ENCODE measurements at regions not wholly inside any gene's neighbourhood (a gene's known extent, or its start where the extent isn't known, plus 50 kb on each side); places are given as distances from the start of the nearest gene placed in this dataset.
"Not testable (repeated sequence)": the region's sequence is repeated elsewhere in the genome, so short reads cannot be mapped to it uniquely, and the experiment has no call there.

DNA sequence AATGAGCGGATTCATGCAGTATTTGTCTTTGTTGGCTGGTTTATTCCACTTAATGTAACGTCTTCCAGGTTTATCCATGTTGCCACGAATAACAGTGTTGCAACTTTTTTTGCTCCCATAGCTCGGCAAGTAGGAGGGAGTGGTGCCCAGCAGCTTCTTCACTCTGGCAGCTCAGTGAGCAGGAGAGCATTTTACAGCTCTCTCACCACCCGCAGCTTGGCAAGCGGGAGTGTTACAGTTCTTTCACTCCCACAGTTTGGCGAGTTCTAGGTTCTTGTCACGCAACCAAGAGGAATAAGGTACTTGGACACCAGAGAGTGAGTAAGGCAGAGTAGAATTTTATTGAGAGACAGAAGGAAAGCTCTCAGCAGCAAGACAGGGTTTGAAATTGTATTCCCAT lies 935.2 kb downstream of the TBL1XR1 start:
- Histone ChIP-seq H3K27me3 (no peaks in the 10 kb centered on the region), H3K4me3 (no peak overlapping the region), H3K36me3 (no peaks in the 10 kb centered on the region), H3K4me1 (no peaks in the 10 kb centered on the region), H3K9me3 (no peaks in the 10 kb centered on the region), H3K27ac (no peak overlapping the region)
- in situ Hi-C loops (cut with MboI; ENCODE audit: low sequenced_read_pairs in 4 of 4) = no loop called here
- no peak for ATAC-seq
- intact Hi-C loops (cut with DNase I; ENCODE audit: low total_unique reads) = no loop called here
- no peak for TF ChIP-seq POLR2A (IDR thresholded peaks at IDR 0.05)
- TF ChIP-seq, protein P1, sequence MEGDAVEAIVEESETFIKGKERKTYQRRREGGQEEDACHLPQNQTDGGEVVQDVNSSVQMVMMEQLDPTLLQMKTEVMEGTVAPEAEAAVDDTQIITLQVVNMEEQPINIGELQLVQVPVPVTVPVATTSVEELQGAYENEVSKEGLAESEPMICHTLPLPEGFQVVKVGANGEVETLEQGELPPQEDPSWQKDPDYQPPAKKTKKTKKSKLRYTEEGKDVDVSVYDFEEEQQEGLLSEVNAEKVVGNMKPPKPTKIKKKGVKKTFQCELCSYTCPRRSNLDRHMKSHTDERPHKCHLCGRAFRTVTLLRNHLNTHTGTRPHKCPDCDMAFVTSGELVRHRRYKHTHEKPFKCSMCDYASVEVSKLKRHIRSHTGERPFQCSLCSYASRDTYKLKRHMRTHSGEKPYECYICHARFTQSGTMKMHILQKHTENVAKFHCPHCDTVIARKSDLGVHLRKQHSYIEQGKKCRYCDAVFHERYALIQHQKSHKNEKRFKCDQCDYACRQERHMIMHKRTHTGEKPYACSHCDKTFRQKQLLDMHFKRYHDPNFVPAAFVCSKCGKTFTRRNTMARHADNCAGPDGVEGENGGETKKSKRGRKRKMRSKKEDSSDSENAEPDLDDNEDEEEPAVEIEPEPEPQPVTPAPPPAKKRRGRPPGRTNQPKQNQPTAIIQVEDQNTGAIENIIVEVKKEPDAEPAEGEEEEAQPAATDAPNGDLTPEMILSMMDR (IDR thresholded peaks at IDR 0.05 in 4 of 5, conservative IDR thresholded peaks at IDR 0.05 in 1 of 5) = no peak
- DNase-seq = no peak

DNA sequence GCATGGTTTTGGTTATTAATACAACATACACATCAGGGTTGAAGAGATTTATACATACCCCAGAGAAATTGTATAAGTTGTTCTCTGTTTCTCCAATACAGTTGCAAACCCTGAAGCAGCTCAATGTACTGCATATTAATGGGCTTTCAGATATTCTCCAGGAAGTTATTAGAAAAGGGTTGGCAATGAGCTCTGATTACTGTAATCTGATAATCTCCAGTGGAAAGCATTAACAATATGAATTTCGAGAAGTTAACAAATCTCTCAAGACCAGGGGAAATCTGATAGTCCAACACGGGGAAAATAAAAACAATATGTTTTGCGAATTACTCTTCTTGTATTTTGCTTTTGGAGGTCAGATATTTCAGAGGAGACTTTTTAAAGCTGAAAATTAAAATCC lies 950.1 kb downstream of the TBL1XR1 start:
- no peaks in the 10 kb centered on the region for H3K4me1 ChIP-seq
- in situ Hi-C loops (cut with MboI; ENCODE audit: low sequenced_read_pairs in 4 of 4) (no loop called here), intact Hi-C loops (cut with DNase I; ENCODE audit: low total_unique reads) (no loop called here)
- TF ChIP-seq, protein P1 (IDR thresholded peaks at IDR 0.05 in 4 of 5, conservative IDR thresholded peaks at IDR 0.05 in 1 of 5) = no peak
- no peak for TF ChIP-seq POLR2A (IDR thresholded peaks at IDR 0.05)
- no peak for ATAC-seq
- H3K27me3 ChIP-seq = no peaks in the 10 kb centered on the region
- no peak overlapping the region for H3K27ac ChIP-seq
- no peak for DNase-seq
- no peaks in the 10 kb centered on the region for H3K9me3 ChIP-seq
- H3K36me3 ChIP-seq = no peaks in the 10 kb centered on the region
- no peak overlapping the region for H3K4me3 ChIP-seq

DNA sequence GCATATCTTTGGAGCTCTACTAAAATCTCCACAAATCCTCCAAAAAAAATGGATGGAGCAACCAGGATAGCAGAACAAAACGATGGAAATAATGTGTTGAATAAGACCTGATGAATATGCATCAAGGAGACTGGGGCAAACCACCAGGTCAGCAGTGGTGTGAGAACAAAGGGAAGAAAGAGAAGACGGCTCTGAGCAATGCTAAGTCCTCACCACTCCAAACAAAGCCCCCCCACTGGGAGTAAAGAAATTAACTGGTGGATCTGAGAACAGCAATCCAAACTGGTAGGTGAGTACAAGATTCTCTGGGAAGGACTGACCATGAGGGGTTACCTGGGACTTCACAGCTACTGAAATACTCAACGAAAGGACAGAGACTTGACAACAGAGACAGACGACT lies 977.3 kb downstream of the TBL1XR1 start:
- H3K9me3 ChIP-seq = no peaks in the 10 kb centered on the region
- TF ChIP-seq POLR2A (IDR thresholded peaks at IDR 0.05) = no peak
- TF ChIP-seq, protein P1 (IDR thresholded peaks at IDR 0.05 in 4 of 5, conservative IDR thresholded peaks at IDR 0.05 in 1 of 5) = no peak
- ATAC-seq (no peak), DNase-seq (no peak)
- H3K27me3 ChIP-seq = no peaks in the 10 kb centered on the region
- no peaks in the 10 kb centered on the region for H3K36me3 ChIP-seq
- H3K4me1 ChIP-seq = no peaks in the 10 kb centered on the region
- intact Hi-C loops (cut with DNase I; ENCODE audit: low total_unique reads) (no loop called here), in situ Hi-C loops (cut with MboI; ENCODE audit: low sequenced_read_pairs in 4 of 4) (no loop called here)
- H3K4me3 ChIP-seq = no peak overlapping the region
- H3K27ac ChIP-seq = no peak overlapping the region

DNA sequence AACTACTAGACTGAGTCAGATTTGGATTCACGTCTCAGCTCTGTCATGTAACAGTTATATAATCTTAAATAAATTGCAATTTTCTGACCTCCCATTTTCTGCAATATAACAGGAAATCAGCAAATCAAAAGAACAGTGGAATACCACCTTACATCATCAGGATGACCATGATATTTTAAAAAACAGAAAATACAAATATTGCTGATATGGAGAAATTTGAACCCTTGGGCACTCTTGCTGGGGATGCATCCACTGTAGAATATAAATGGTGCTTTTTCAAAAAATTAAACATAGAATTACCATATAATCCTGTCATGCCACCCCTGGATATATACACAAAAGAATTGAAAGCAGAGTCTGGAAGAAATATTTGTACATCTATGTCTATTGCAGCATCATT lies 982.5 kb downstream of the TBL1XR1 start:
- Histone ChIP-seq H3K36me3 (no peaks in the 10 kb centered on the region), H3K4me3 (no peak overlapping the region), H3K4me1 (no peaks in the 10 kb centered on the region), H3K27ac (no peak overlapping the region), H3K27me3 (no peaks in the 10 kb centered on the region), H3K9me3 (no peaks in the 10 kb centered on the region)
- no peak for DNase-seq
- TF ChIP-seq, protein P1 (IDR thresholded peaks at IDR 0.05 in 4 of 5, conservative IDR thresholded peaks at IDR 0.05 in 1 of 5) = no peak
- no peak for TF ChIP-seq POLR2A (IDR thresholded peaks at IDR 0.05)
- in situ Hi-C loops (cut with MboI; ENCODE audit: low sequenced_read_pairs in 4 of 4) = no loop called here
- no peak for ATAC-seq
- intact Hi-C loops (cut with DNase I; ENCODE audit: low total_unique reads) = no loop called here

DNA sequence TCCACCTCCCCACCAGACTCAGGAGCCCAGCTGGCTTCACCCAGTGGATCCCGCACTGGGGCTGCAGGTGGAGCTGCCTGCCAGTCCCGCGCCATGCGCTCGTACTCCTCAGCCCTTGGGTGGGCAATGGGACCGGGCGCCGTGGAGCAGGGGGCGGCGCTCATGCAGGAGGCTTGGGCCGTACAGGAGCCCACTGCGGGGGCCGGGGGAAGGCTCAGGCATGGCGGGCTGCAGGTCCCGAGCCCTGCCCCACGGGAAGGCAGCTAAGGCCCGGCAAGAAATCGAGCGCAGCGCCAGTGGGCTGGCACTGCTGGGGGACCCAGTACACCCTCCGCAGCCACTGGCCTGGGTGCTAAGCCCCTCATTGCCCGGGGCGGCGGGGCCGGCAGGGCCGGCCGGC lies 984.0 kb downstream of the TBL1XR1 start:
- H3K4me3 ChIP-seq; H3K4me1 ChIP-seq; in situ Hi-C loops (cut with MboI; ENCODE audit: low sequenced_read_pairs in 4 of 4); H3K9me3 ChIP-seq; H3K27ac ChIP-seq; ATAC-seq; intact Hi-C loops (cut with DNase I; ENCODE audit: low total_unique reads); DNase-seq; H3K27me3 ChIP-seq; H3K36me3 ChIP-seq: not testable (repeated sequence)

Measured in gastrocnemius medialis (tissue), 4 donors.